H1 (cell line): ENCODE measurements at regions not wholly inside any gene's neighbourhood (a gene's known extent, or its start where the extent isn't known, plus 50 kb on each side); places are given as distances from the start of the nearest gene placed in this dataset.

Experiments
- BACH1 ChIP-seq: IDR thresholded peaks from 2 replicates; pipeline ENCODE4 v1.6.1; 2012; ENCODE audit warnings: low read length, improper control_type of control experiment
- CBX5 ChIP-seq: fragments of 300-800, 300-1000 bp; sonication (generic); IDR thresholded peaks from 2 replicates; pipeline ENCODE4 v1.7.1; 2016; ENCODE audit warnings: antibody characterized with exemption, low read length, low read depth
- EP300 ChIP-seq, 2 experiments: IDR thresholded peaks; 1 replicate in 1 of 2; 2 replicates in 1 of 2; pipeline ENCODE4 v1.6.1; 2011 to 2012; ENCODE audit warnings: low read depth in 2 of 2, low read length in 2 of 2, mild to moderate bottlenecking in 2 of 2, borderline replicate concordance in 1 of 2, inconsistent platforms in 1 of 2, moderate library complexity in 1 of 2
- PHF8 ChIP-seq: fragments of 200-600 bp; sonication (generic); conservative IDR thresholded peaks from 2 replicates; pipeline ENCODE4 v1.7.1; 2012; ENCODE audit warnings: low read depth, mild to moderate bottlenecking, inconsistent platforms, low read length, moderate library complexity
- SAP30 ChIP-seq: fragments of 300-600 bp; sonication (generic); IDR thresholded peaks from 2 replicates; pipeline ENCODE4 v1.7.1; 2012; ENCODE audit warnings: low read length, moderate library complexity, mild to moderate bottlenecking, inconsistent platforms; ENCODE audit not compliant: insufficient read depth, insufficient replicate concordance
- TBP ChIP-seq: IDR thresholded peaks from 2 replicates; pipeline ENCODE4 v1.6.1; 2011; ENCODE audit warnings: low read depth, low read length, improper control_type of control experiment
- TCF12 ChIP-seq: IDR thresholded peaks from 2 replicates; pipeline ENCODE4 v1.6.1; 2011; ENCODE audit warnings: low read depth, mild to moderate bottlenecking, low read length
- TF ChIP-seq, protein P1 (sequence below), 3 experiments: IDR thresholded peaks; 1 replicate in 2 of 3; 2 replicates in 1 of 3; pipeline versions ENCODE4 v1.5.1 to v1.6.1; 2011; ENCODE audit warnings: low read length in 3 of 3, mild to moderate bottlenecking in 3 of 3, inconsistent platforms in 2 of 3, low read depth in 1 of 3, moderate library complexity in 1 of 3; ENCODE audit not compliant: insufficient read depth in 1 of 3; ENCODE audit errors: control extremely low read depth in 1 of 3

DNA sequence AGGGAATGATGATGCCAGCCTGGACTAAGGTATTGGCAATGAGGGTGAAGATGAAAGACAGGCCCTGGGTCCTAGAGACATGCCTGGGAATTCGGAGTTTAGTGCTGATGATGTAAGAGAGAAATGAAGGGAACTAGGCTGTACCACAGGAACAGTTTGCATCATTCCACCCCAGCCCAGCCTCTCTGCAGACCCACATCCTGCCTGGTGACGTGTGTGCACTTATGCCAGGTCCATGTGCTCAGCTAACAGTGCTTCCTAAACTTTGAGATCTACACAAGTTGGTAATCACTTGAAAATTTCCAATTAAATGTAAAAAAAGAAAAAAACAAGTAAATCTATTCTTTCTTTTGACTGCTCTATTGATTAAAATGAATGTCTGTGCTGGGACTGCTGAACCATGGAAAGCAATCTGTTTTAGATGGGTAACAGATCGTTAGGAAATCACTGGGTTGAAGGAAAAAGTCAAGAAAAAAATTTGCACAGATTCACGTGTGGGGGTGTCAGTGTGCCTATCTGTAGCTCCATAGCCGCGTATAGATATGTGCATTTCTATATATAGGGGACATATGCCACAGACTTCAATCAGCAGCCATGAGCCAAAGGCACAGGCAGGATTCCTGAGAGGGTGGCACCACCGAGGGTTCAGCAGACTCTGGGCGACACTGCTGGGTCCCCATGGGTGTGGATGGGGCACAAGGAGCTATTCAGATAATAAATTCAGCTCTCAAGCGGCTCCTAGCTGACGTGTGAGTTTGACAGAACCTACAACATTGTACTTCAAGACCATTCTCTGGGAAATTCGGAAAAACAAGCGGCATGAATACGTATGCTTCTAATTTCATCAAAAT, 131.1 kb upstream of the OPCML start (continued):
- TF ChIP-seq, protein P1, sequence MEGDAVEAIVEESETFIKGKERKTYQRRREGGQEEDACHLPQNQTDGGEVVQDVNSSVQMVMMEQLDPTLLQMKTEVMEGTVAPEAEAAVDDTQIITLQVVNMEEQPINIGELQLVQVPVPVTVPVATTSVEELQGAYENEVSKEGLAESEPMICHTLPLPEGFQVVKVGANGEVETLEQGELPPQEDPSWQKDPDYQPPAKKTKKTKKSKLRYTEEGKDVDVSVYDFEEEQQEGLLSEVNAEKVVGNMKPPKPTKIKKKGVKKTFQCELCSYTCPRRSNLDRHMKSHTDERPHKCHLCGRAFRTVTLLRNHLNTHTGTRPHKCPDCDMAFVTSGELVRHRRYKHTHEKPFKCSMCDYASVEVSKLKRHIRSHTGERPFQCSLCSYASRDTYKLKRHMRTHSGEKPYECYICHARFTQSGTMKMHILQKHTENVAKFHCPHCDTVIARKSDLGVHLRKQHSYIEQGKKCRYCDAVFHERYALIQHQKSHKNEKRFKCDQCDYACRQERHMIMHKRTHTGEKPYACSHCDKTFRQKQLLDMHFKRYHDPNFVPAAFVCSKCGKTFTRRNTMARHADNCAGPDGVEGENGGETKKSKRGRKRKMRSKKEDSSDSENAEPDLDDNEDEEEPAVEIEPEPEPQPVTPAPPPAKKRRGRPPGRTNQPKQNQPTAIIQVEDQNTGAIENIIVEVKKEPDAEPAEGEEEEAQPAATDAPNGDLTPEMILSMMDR (IDR thresholded peaks at IDR 0.05; ENCODE audit: control extremely low read depth in 1 of 3, insufficient read depth in 1 of 3, low read depth in 1 of 3, low read length in 3 of 3), result no peak
- TF ChIP-seq TCF12 (no peak), CBX5 (no peak), SAP30 (no peak), BACH1 (no peak), EP300 (IDR thresholded peaks at IDR 0.05; ENCODE audit: borderline replicate concordance in 1 of 2, low read depth in 2 of 2, low read length in 2 of 2) (no peak), TBP (no peak), PHF8 (no peak)
